H9 (cell line): ENCODE measurements at regions not wholly inside any gene's neighbourhood (a gene's known extent, or its start where the extent isn't known, plus 50 kb on each side); places are given as distances from the start of the nearest gene placed in this dataset.

Source experiments
- DNase-seq: peaks from one replicate; pipeline ENCODE4 v3.0.0-alpha.2; 2017
- H2AFZ ChIP-seq: one replicate; pipeline ENCODE4 v1.6.1; 2013; ENCODE audit warnings: mild to moderate bottlenecking, low read length, control low read depth, moderate library complexity
- H2AK5ac ChIP-seq: 2 replicates; pipeline ENCODE4 v1.6.1; 2013; ENCODE audit warnings: low read length, control low read depth, mixed read lengths; ENCODE audit not compliant: insufficient read length
- H2BK120ac ChIP-seq: one replicate; pipeline ENCODE4 v1.6.1; 2013; ENCODE audit warnings: low read depth, mild to moderate bottlenecking, low read length, control low read depth, inconsistent platforms; ENCODE audit not compliant: poor library complexity, severe bottlenecking
- H2BK12ac ChIP-seq: 2 replicates; pipeline ENCODE4 v1.6.1; 2013; ENCODE audit warnings: low read length, control low read depth, mixed read lengths, low read depth; ENCODE audit not compliant: insufficient read length
- H2BK15ac ChIP-seq: 2 replicates; pipeline ENCODE4 v1.6.1; 2013; ENCODE audit warnings: low read depth, low read length, control low read depth
- H2BK20ac ChIP-seq: one replicate; pipeline ENCODE4 v1.6.1; 2013; ENCODE audit warnings: low read depth, mild to moderate bottlenecking, low read length, control low read depth, inconsistent platforms; ENCODE audit not compliant: poor library complexity, severe bottlenecking
- H2BK5ac ChIP-seq: 2 replicates; pipeline ENCODE4 v1.6.1; 2013; ENCODE audit warnings: low read length, control low read depth, mixed read lengths; ENCODE audit not compliant: insufficient read length
- H3K14ac ChIP-seq: 2 replicates; pipeline ENCODE4 v1.6.1; 2013; ENCODE audit warnings: low read length, control low read depth; ENCODE audit not compliant: insufficient read depth
- H3K18ac ChIP-seq: 2 replicates; pipeline ENCODE4 v1.6.1; 2013; ENCODE audit warnings: low read depth, mild to moderate bottlenecking, mixed read lengths, low read length, control low read depth; ENCODE audit not compliant: insufficient read length
- H3K23ac ChIP-seq: 2 replicates; pipeline ENCODE4 v1.6.1; 2013; ENCODE audit warnings: low read length, control low read depth, mixed read lengths, low read depth; ENCODE audit not compliant: insufficient read length
- H3K23me2 ChIP-seq: 2 replicates; pipeline ENCODE4 v1.6.1; 2013; ENCODE audit warnings: low read depth, mild to moderate bottlenecking, mixed read lengths, low read length, control low read depth; ENCODE audit not compliant: insufficient read length, poor library complexity, severe bottlenecking
- H3K27ac ChIP-seq: 2 replicates; pipeline ENCODE4 v1.5.1; 2013; ENCODE audit warnings: low read length, control low read depth, mixed read lengths, low read depth; ENCODE audit not compliant: insufficient read length
- H3K27me3 ChIP-seq: 2 replicates; pipeline ENCODE4 v1.6.1; 2013; ENCODE audit warnings: low read length, control low read depth, inconsistent platforms; ENCODE audit not compliant: insufficient read depth
- H3K4ac ChIP-seq: 2 replicates; pipeline ENCODE4 v1.6.1; 2013; ENCODE audit warnings: low read depth, mild to moderate bottlenecking, control low read depth, inconsistent platforms, low read length, moderate library complexity
- H3K4me1 ChIP-seq: 2 replicates; pipeline ENCODE4 v1.6.1; 2013; ENCODE audit warnings: low read length, control low read depth, inconsistent platforms; ENCODE audit not compliant: insufficient read depth
- H3K4me2 ChIP-seq: 2 replicates; pipeline ENCODE4 v1.6.1; 2013; ENCODE audit warnings: low read length, control low read depth, mixed read lengths; ENCODE audit not compliant: insufficient read length, insufficient read depth
- H3K56ac ChIP-seq: 2 replicates; pipeline ENCODE4 v1.6.1; 2013; ENCODE audit warnings: low read depth, mild to moderate bottlenecking, mixed read lengths, low read length, control low read depth; ENCODE audit not compliant: insufficient read length
- H3K79me1 ChIP-seq: 2 replicates; pipeline ENCODE4 v1.6.1; 2013; ENCODE audit warnings: low read depth, mild to moderate bottlenecking, moderate library complexity, low read length, control low read depth, inconsistent platforms; ENCODE audit not compliant: insufficient read depth, poor library complexity, severe bottlenecking
- H3K79me2 ChIP-seq: 2 replicates; pipeline ENCODE4 v1.6.1; 2013; ENCODE audit warnings: low read length, control low read depth, inconsistent platforms; ENCODE audit not compliant: insufficient read depth
- H3K9ac ChIP-seq: 2 replicates; pipeline ENCODE4 v1.6.1; 2013; ENCODE audit warnings: low read length, control low read depth, mixed read lengths; ENCODE audit not compliant: insufficient read length; ENCODE audit errors: extremely low read depth
- H3K9me3 ChIP-seq: one replicate; pipeline ENCODE4 v1.6.1; 2013; ENCODE audit warnings: low read depth, low read length, inconsistent platforms; ENCODE audit not compliant: control insufficient read depth
- H3T11ph ChIP-seq: one replicate; pipeline ENCODE4 v1.6.1; 2013; ENCODE audit warnings: mild to moderate bottlenecking, low read length, control low read depth, inconsistent platforms
- H4K20me1 ChIP-seq: one replicate; pipeline ENCODE4 v1.6.1; 2013; ENCODE audit not compliant: control insufficient read depth, insufficient read length, insufficient read depth
- H4K5ac ChIP-seq: 2 replicates; pipeline ENCODE4 v1.6.1; 2013; ENCODE audit warnings: low read depth, mild to moderate bottlenecking, mixed read lengths, low read length, control low read depth; ENCODE audit not compliant: insufficient read length
- H4K8ac ChIP-seq: replicated peaks from 2 replicates; pipeline ENCODE4 v1.6.1; 2013; ENCODE audit warnings: low read length, control low read depth, mixed read lengths, low read depth; ENCODE audit not compliant: insufficient read length
- H4K91ac ChIP-seq: 2 replicates; pipeline ENCODE4 v1.6.1; 2013; ENCODE audit warnings: low read depth, mild to moderate bottlenecking, moderate library complexity, mixed read lengths, low read length, control low read depth; ENCODE audit not compliant: insufficient read length
- H3K27ac Mint-ChIP-seq, 3 experiments: 2 replicates in 2 of 3; 3 replicates in 1 of 3; pipeline ENCODE4 v1.8.0; 2020 to 2021; ENCODE audit warnings: mixed read lengths in 3 of 3, mild to moderate bottlenecking in 1 of 3, moderate library complexity in 1 of 3
- H3K27me3 Mint-ChIP-seq: 2 replicates; pipeline ENCODE4 v1.8.0; 2021; ENCODE audit warnings: low read depth, mild to moderate bottlenecking, moderate library complexity, mixed read lengths
- H3K36me3 Mint-ChIP-seq, 3 experiments: 2 replicates in 2 of 3; 3 replicates in 1 of 3; pipeline ENCODE4 v1.8.0; 2020 to 2021; ENCODE audit warnings: low read depth in 3 of 3, mixed read lengths in 3 of 3; ENCODE audit not compliant: insufficient read depth in 1 of 3
- H3K4me1 Mint-ChIP-seq, 2 experiments: 2 replicates each; pipeline ENCODE4 v1.8.0; 2020; ENCODE audit warnings: mixed read lengths in 2 of 2
- H3K4me3 Mint-ChIP-seq, 2 experiments: 2 replicates in 1 of 2; 3 replicates in 1 of 2; pipeline ENCODE4 v1.8.0; 2020 to 2021; ENCODE audit warnings: mild to moderate bottlenecking in 2 of 2, mixed read lengths in 2 of 2, moderate library complexity in 1 of 2
- H3K9me3 Mint-ChIP-seq, 2 experiments: 2 replicates in 1 of 2; 3 replicates in 1 of 2; pipeline ENCODE4 v1.8.0; 2020; ENCODE audit warnings: mild to moderate bottlenecking in 2 of 2, mixed read lengths in 2 of 2, moderate library complexity in 1 of 2
- CTCF ChIP-seq: fragments of 200-600 bp; sonication (generic); conservative IDR thresholded peaks from 3 replicates; pipeline ENCODE4 v1.8.0; 2021; ENCODE audit warnings: antibody characterized with exemption, mild to moderate bottlenecking
- WGBS: extraction: QIAGEN DNeasy Blood & Tissue Kit; methylation state at CpG from one replicate; pipeline ENCODE4 v1.1.7; 2013; ENCODE audit warnings: missing lambda C conversion rate, low lambda C conversion rate, mixed read lengths; ENCODE audit not compliant: insufficient read length; ENCODE audit errors: extremely low coverage; 5-methylcytosine and 5-hydroxymethylcytosine counted together

DNA sequence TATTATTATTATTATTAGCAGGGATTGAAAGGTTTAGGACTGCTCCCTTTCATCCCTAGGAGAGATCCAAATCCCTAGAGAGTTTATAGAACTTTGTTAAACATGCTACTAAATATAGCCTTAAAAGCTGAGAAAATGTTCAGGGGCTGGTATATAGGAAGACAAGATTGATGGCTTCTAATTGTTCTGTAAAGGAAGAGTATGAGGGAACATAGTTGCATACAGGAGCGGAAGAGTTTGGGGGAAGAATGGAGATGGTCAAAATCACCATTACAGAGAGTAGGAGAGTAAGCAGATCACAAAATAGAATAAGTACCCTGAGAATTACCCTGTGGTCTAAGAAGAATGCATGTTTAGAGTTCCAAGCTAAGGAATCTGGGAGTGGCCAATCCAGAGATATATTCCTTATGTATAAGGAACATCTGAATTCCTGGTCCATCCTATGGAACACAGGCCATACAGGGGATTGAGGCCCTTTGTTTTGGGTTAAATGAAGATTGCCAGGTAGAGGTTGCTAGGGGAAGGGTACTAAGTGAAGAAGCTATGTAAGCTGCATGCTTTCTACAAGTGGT lies 158.0 kb upstream of the APC start:
- no peak overlapping the region for H3T11ph ChIP-seq
- H3K4me2 ChIP-seq = no peak overlapping the region
- Mint-ChIP-seq H3K36me3 (no peaks in the 10 kb centered on the region; a peak in 1 of 7 replicates), H3K9me3 (no peaks in the 10 kb centered on the region; a peak in 2 of 5 replicates), H3K27me3 (no peaks in the 10 kb centered on the region), H3K4me3 (no peak overlapping the region), H3K4me1 (peaks cover 3% of the 10 kb centered on the region in 2 experiments; a peak in 2 of 4 replicates), H3K27ac (no peak overlapping the region)
- no peak for DNase-seq
- WGBS = no CpG with 5 or more reads among the region's 1 CpG
- H3K4ac ChIP-seq = no peak overlapping the region
- no peak overlapping the region for H2AFZ ChIP-seq
- H4K5ac ChIP-seq = no peak overlapping the region
- H3K18ac ChIP-seq = no peak overlapping the region
- no peak overlapping the region for H3K23ac ChIP-seq
- no peak overlapping the region for H2BK20ac ChIP-seq
- no peaks in the 10 kb centered on the region for H3K79me2 ChIP-seq
- no peaks in the 10 kb centered on the region for H3K79me1 ChIP-seq
- no peaks in the 10 kb centered on the region; the same call in 1 of the 2 replicates for H3K4me1 ChIP-seq
- no peak overlapping the region for H2BK15ac ChIP-seq
- H2BK120ac ChIP-seq = no peak overlapping the region
- H3K9me3 ChIP-seq = no peaks in the 10 kb centered on the region
- H4K91ac ChIP-seq = no peak overlapping the region
- H3K27ac ChIP-seq = no peak overlapping the region
- no peak overlapping the region for H2AK5ac ChIP-seq
- H4K20me1 ChIP-seq = no peaks in the 10 kb centered on the region
- H2BK5ac ChIP-seq = no peak overlapping the region
- H4K8ac ChIP-seq = no peak overlapping the region
- H3K9ac ChIP-seq = no peak overlapping the region
- no peaks in the 10 kb centered on the region for H3K27me3 ChIP-seq
- TF ChIP-seq CTCF = no peak
- H2BK12ac ChIP-seq = no peak overlapping the region
- H3K56ac ChIP-seq = no peak overlapping the region
- no peak overlapping the region for H3K14ac ChIP-seq
- H3K23me2 ChIP-seq = no peaks in the 10 kb centered on the region
